ENCODE measurements at regions not wholly inside any gene's neighbourhood (a gene's known extent, or its start where the extent isn't known, plus 50 kb on each side); places are given as distances from the start of the nearest gene placed in this dataset.
A peak's percentile ranks its signal among the peaks of the same experiment; 100 is the strongest.

- Histone ChIP-seq H3K23ac (ENCODE audit: insufficient read length, low read depth, low read length) (no peak overlapping the region), H4K91ac (ENCODE audit: insufficient read length, low read depth, low read length) (no peak overlapping the region), H4K8ac (replicated peaks; ENCODE audit: insufficient read length, low read depth, low read length) (no peak overlapping the region), H4K5ac (ENCODE audit: insufficient read length, low read depth, low read length) (no peak overlapping the region), H2BK5ac (ENCODE audit: insufficient read length, low read length) (peak overlapping the region; percentile 29), H3K9ac (ENCODE audit: extremely low read depth, insufficient read length, low read length) (no peak overlapping the region), H2AK5ac (ENCODE audit: insufficient read length, low read length) (no peak overlapping the region), H3K14ac (ENCODE audit: insufficient read depth, low read length) (no peak overlapping the region), H2BK15ac (ENCODE audit: low read depth, low read length) (no peak overlapping the region), H3K4ac (ENCODE audit: low read depth, low read length) (no peak overlapping the region), H3K56ac (ENCODE audit: insufficient read length, low read depth, low read length) (no peak overlapping the region), H3K27ac (ENCODE audit: insufficient read length, low read depth, low read length) (no peak overlapping the region), H3K18ac (ENCODE audit: insufficient read length, low read depth, low read length) (no peak overlapping the region), H3K4me2 (ENCODE audit: insufficient read depth, insufficient read length, low read length) (no peak overlapping the region), H3K79me2 (ENCODE audit: insufficient read depth, low read length) (no peaks in the 10 kb centered on the region), H4K20me1 (ENCODE audit: control insufficient read depth, insufficient read depth, insufficient read length) (no peaks in the 10 kb centered on the region), H2BK12ac (ENCODE audit: insufficient read length, low read depth, low read length) (no peak overlapping the region), H2BK120ac (ENCODE audit: low read depth, low read length, poor library complexity, severe bottlenecking) (no peak overlapping the region), H3K4me1 (ENCODE audit: insufficient read depth, low read length) (no peaks in the 10 kb centered on the region), H3K79me1 (ENCODE audit: insufficient read depth, low read depth, low read length, poor library complexity, severe bottlenecking) (no peaks in the 10 kb centered on the region), H3K23me2 (ENCODE audit: insufficient read length, low read depth, low read length, poor library complexity, severe bottlenecking) (no peaks in the 10 kb centered on the region), H3K27me3 (ENCODE audit: insufficient read depth, low read length) (no peaks in the 10 kb centered on the region), H2BK20ac (ENCODE audit: low read depth, low read length, poor library complexity, severe bottlenecking) (no peak overlapping the region), H3T11ph (ENCODE audit: low read length) (no peak overlapping the region), H3K9me3 (ENCODE audit: control insufficient read depth, low read depth, low read length) (no peaks in the 10 kb centered on the region), H2AFZ (ENCODE audit: low read length) (no peak overlapping the region)
- Mint-ChIP-seq H3K4me1 (peaks cover 4% of the 10 kb centered on the region in 2 experiments; a peak in 1 of 4 replicates), H3K36me3 (ENCODE audit: insufficient read depth in 1 of 3, low read depth in 3 of 3) (peaks cover 0 to 9% (median 0%) of the 10 kb centered on the region in 3 experiments; a peak in 2 of 7 replicates), H3K27me3 (ENCODE audit: low read depth) (no peaks in the 10 kb centered on the region), H3K4me3 (no peak overlapping the region), H3K9me3 (peaks cover under 1 to 9% of the 10 kb centered on the region in 2 experiments; a peak in 4 of 5 replicates), H3K27ac (no peak overlapping the region)
- DNase-seq: no peak
- no CpG with 5 or more reads among the region's 6 CpGs for WGBS (ENCODE audit: extremely low coverage, insufficient read length, low lambda C conversion rate)
- no peak for TF ChIP-seq CTCF (conservative IDR thresholded peaks at IDR 0.05)
Measured at GRCh38 chr7:116393654-116394053, 105.9 kb upstream of the CAV2 start.

All from H9 (cell line).